NCI-H1436 treated with DMSO at 0.1 percent for 48 hours (cell line): ENCODE measurements at regions not wholly inside any gene's neighbourhood (a gene's known extent, or its start where the extent isn't known, plus 50 kb on each side); places are given as distances from the start of the nearest gene placed in this dataset.
A peak's percentile ranks its signal among the peaks of the same experiment; 100 is the strongest.

Experiments
- DNase-seq: peaks from one replicate; lab custom pipeline; 2025; lab: John Stamatoyannopoulos, UW

DNA sequence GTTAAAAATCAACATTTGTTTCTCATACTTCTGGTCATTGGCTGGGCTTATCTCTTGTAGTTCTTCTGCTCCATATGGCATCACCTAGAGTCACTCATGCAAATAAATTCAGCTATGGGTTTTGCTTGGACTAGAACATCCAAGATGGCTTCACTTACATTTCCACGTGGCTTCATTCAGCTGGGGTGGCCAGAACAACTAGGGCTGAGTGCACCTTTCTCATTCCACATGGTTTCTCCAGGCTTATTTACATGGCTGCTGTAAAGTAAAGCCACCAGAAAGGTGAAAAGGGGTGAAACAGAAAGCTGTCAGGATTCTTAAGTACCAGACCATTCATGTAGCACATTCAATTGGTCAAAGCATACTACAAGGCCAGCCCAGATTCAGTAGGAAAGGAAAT lies 151.1 kb upstream of the BMP2 start:
- no peak for DNase-seq

- DNase-seq, result no peak
Observed at GRCh38 chr20:6614836-6615235, 152.7 kb upstream of the BMP2 start.

DNA sequence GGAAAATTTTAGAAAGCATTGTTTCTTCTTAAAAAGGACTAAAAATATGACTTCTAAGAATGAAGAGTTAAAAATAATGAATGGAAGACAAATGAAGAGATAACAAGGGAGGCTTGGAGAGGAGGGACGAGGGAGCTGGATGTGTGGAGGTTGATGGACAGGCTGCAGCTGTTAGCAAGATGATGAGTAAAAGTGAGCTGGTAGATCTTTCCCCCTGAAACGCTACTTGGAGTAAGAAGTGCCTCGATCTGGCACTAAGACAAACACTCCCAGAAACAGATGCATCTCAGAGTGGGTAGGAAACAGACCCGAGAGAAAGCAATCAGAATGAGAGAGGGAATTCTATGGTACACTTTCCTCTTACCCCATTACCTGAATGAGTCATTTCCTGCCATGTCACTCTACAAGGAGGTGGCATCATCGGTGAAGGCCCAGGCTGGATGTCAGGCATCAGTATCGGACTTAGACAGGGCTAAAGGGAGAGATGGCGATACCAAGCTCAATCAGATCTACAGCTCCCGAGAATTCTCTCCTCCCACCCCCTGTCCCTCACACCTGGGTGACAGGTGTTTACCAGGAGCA lies 154.1 kb upstream of the BMP2 start:
- no peak for DNase-seq

- DNase-seq, result no peak
Observed at GRCh38 chr20:6612606-6612923, 154.9 kb upstream of the BMP2 start.

DNA sequence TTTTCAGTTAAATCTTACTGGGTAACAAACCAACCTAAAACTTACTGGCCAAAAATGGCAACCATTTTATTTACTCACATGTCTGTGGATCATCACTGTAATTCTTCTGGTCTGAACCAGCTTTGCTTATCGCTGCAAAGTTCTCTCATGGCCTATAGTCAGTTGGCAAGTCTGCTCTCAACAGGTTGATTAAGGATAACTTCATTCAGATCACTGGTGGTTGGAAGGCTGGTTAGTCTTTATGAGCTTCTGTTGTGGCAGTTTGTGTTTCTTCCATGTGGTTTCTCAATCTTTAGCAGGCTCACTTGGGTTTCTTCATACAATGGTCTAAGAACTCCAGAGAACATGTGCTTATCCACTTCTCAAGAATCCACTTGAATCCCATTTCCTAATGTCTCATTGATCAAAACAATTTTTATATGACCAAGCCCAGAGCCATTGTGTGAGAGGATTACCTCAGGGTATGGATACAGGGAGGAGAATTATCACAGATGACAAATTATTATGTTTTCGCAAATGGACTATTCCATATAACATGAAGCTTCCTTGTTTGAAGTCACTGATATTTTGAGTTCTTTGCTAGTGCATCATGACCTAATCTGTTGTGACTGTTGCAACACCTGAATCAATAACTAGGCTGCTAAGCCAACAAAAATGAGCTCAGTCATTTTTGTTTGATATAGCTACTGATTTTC lies 155.4 kb upstream of the BMP2 start:
- no peak for DNase-seq

- no peak for DNase-seq
Observed at GRCh38 chr20:6606651-6607050, 160.8 kb upstream of the BMP2 start.

- DNase-seq, result no peak
Observed at GRCh38 chr20:6605055-6605935, 162.2 kb upstream of the BMP2 start.

DNA sequence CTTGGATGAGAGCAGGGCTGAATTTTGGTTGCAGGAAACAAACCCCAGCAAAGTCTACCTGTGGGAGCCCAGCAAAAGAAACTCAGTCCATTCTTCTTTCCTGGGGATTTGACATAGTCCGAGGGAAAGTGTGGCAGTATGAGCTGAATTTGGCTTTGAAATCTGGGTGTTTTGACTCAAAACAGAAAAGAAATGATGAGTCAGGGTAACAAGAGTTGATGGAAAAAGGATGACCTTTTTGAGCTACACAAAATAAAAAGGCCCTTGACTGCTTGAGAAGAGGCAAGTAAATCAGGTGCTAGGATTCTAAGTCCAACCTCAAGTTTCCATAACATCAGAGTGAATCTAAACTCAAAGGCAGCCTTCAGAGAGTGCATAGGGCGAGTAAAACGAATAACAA lies 163.3 kb upstream of the BMP2 start:
- DNase-seq, result no peak

- DNase-seq, result no peak
Observed at GRCh38 chr20:6599876-6600735, 167.4 kb upstream of the BMP2 start.

DNA sequence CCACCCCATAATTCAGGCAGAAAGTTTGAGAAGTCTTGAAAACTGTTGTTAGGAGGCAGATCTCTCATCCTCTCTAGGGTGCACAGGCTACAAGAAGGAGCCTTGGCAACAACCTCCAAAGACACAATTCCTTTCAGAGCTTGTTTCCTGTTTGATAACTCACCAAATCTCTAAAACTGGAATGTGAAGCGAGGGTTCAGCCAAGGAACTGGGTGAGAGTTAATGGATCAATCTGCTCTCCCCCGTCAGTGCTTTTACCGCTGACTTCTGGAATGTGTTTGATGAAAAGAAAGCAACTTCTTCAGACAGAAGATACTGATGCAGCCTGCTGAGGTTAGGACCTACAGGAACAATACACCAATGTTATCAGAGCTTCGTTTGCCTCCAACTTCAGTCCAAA lies 171.8 kb upstream of the BMP2 start:
- no peak for DNase-seq

- DNase-seq, result no peak
Observed at GRCh38 chr20:6590891-6591637, 176.4 kb upstream of the BMP2 start.

- DNase-seq, result peak; percentile 31
Observed at GRCh38 chr20:6588296-6588695, 179.2 kb upstream of the BMP2 start.

GRCh38 chr20:6583134-6583738 lies 184.2 kb upstream of the BMP2 start:
- peak; percentile 8 for DNase-seq

GRCh38 chr20:6582449-6582848 lies 185.0 kb upstream of the BMP2 start:
- DNase-seq, result no peak

DNA sequence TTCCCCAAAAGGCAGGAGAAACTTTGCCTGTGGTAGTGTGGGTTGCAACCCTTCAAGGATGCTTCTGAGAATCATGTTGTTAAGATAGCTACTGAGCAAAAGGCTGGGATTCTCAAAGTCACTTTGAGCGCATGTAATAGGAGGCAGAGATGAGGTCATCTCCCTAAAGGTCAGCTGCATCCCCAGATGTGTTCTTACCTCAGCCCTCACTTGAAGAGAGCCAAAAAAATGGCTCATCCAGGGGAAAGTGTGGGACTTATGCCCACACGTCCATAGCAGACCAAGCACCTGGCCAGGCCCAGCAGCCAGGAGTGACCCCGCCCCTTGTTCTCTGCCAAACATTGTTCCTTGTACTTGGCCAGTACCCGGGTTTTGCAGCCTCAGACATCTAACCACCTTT lies 187.0 kb upstream of the BMP2 start:
- DNase-seq, result no peak

DNA sequence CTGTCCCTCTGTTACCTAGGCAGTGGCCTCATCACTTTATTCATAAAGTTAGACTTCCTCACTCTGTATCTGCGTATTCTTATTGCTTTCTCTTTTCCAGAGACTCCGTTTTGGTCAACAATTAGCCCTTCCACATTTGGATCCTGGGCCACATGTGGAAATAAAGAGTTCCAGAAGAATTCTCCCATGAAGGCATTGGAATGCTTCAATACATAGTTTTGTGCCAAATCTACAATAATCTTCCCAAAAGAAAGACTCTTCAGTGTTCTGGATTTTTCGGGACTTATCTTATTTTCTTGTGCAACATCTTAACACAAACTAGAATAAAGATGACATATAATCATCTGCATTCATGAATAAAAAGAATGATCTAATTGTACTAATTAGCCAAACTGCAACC lies 187.7 kb upstream of the BMP2 start:
- DNase-seq, result no peak

- DNase-seq, result no peak
Observed at GRCh38 chr20:6579417-6579816, 188.1 kb upstream of the BMP2 start.

DNA sequence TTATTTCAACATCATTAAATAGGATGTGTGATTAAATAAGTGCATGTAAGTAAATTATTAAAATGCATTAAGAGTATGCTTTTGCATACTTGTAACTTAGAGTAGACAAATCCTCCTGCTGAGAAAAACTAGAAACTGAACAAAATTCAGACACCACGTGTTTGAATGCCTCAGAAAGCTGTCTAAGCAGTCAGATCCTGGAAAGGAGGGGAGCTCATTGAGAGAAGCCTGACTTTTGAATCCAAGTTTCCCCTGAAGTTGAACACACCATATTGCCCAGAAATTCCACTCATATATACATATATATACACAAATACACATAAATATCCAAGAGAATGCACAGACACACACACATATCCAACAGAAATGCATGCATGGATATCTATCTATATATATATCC lies 190.0 kb upstream of the BMP2 start:
- DNase-seq, result no peak

GRCh38 chr20:6576726-6577125 lies 190.8 kb upstream of the BMP2 start:
- no peak for DNase-seq

- DNase-seq, result no peak
Observed at GRCh38 chr20:6575912-6576401, 191.5 kb upstream of the BMP2 start.

- DNase-seq, result no peak
Observed at GRCh38 chr20:6566821-6567220, 200.7 kb upstream of the BMP2 start.
